SK-N-SH (cell line): ENCODE measurements at regions not wholly inside any gene's neighbourhood (a gene's known extent, or its start where the extent isn't known, plus 50 kb on each side); places are given as distances from the start of the nearest gene placed in this dataset.
"Not testable (repeated sequence)": the region's sequence is repeated elsewhere in the genome, so short reads cannot be mapped to it uniquely, and the experiment has no call there.

Experiments used
- CTCF ChIA-PET: fragments of 300-600, 350-600 bp; formaldehyde crosslinking; extraction: SDS; loops from one replicate; lab custom pipeline; 2021; lab: Yijun Ruan, JAX
- POLR2A ChIA-PET: fragments of 350-600 bp; sonication (Branson Sonifier 250); formaldehyde crosslinking; extraction: SDS; loops from one replicate; lab custom pipeline; 2020; ENCODE audit warnings: antibody characterized with exemption, inconsistent platforms; lab: Yijun Ruan, JAX
- DNase-seq: peaks from one replicate; pipeline ENCODE4 v3.0.0; 2012
- H2AFZ ChIP-seq: fragments of 200-600 bp; sonication (generic); 2 replicates; pipeline ENCODE4 v1.8.1; 2016; ENCODE audit warnings: antibody characterized with exemption, mild to moderate bottlenecking, low read depth
- H3F3A ChIP-seq: fragments of 200-600 bp; sonication (generic); replicated peaks from 2 replicates; pipeline ENCODE3; 2016; ENCODE audit warnings: antibody characterized with exemption, mild to moderate bottlenecking; ENCODE audit not compliant: insufficient read depth
- H3K27ac ChIP-seq, 2 experiments: fragments of 200-500 bp in 1 of 2; fragments of 200-600 bp in 1 of 2; sonication (Bioruptor generic) in 1 of 2; sonication (generic), shearing (Covaris generic) in 1 of 2; 2 replicates each; pipeline versions ENCODE4 v1.5.1 to v1.6.1; 2014 to 2016; ENCODE audit warnings: low read depth in 2 of 2, inconsistent platforms in 1 of 2, low read length in 1 of 2, mild to moderate bottlenecking in 1 of 2, mixed read lengths in 1 of 2
- H3K27me3 ChIP-seq: fragments of 200-600 bp; sonication (generic), shearing (Covaris generic); 2 replicates; pipeline ENCODE4 v1.6.1; 2016; ENCODE audit warnings: mixed run types; ENCODE audit not compliant: insufficient read depth
- H3K36me3 ChIP-seq, 2 experiments: fragments of 200-500 bp in 1 of 2; fragments of 200-600 bp in 1 of 2; sonication (Bioruptor generic) in 1 of 2; sonication (generic) in 1 of 2; replicated peaks in 1 of 2; 2 replicates each; pipeline versions ENCODE3 to v1.5.1; 2014 to 2016; ENCODE audit warnings: low read length in 1 of 2, mild to moderate bottlenecking in 1 of 2; ENCODE audit not compliant: insufficient read depth in 2 of 2, control insufficient read depth in 1 of 2
- H3K4me1 ChIP-seq, 2 experiments: fragments of 200-500 bp in 1 of 2; fragments of 200-600 bp in 1 of 2; sonication (Bioruptor generic) in 1 of 2; sonication (generic), shearing (Covaris generic) in 1 of 2; 2 replicates each; pipeline versions ENCODE4 v1.5.1 to v1.6.1; 2014 to 2016; ENCODE audit warnings: low read depth in 1 of 2, low read length in 1 of 2, mixed run types in 1 of 2; ENCODE audit not compliant: insufficient read depth in 2 of 2, control insufficient read depth in 1 of 2
- H3K4me2 ChIP-seq: fragments of 200-600 bp; sonication (generic), shearing (Covaris generic); 2 replicates; pipeline ENCODE4 v1.6.1; 2017; ENCODE audit warnings: mixed run types
- H3K4me3 ChIP-seq, 2 experiments: fragments of 200-500 bp in 1 of 2; fragments of 200-600 bp in 1 of 2; sonication (Bioruptor generic) in 1 of 2; sonication (generic), shearing (Covaris generic) in 1 of 2; 2 replicates each; pipeline versions ENCODE4 v1.5.1 to v1.8.1; 2014 to 2016; ENCODE audit warnings: low read depth in 2 of 2, inconsistent platforms in 1 of 2, low read length in 1 of 2, mild to moderate bottlenecking in 1 of 2, mixed read lengths in 1 of 2, moderate library complexity in 1 of 2
- H3K79me2 ChIP-seq: fragments of 200-600 bp; sonication (generic); 2 replicates; pipeline ENCODE4 v1.8.1; 2017; ENCODE audit warnings: mild to moderate bottlenecking; ENCODE audit not compliant: insufficient read depth
- H3K9ac ChIP-seq: fragments of 200-600 bp; sonication (generic); 2 replicates; pipeline ENCODE4 v1.6.1; 2017; ENCODE audit warnings: mixed run types
- H3K9me2 ChIP-seq: fragments of 200-600 bp; sonication (generic); 2 replicates; pipeline ENCODE4 v1.6.1; 2017; ENCODE audit warnings: mixed run types
- H3K9me3 ChIP-seq: fragments of 200-600 bp; sonication (generic); 2 replicates; pipeline ENCODE4 v1.6.1; 2017; ENCODE audit warnings: mixed run types, mild to moderate bottlenecking, moderate library complexity
- H4K20me1 ChIP-seq: fragments of 200-600 bp; sonication (generic); 2 replicates; pipeline ENCODE4 v1.6.1; 2017; ENCODE audit warnings: mild to moderate bottlenecking, mixed run types; ENCODE audit not compliant: insufficient read depth
- EZH2phosphoT487 ChIP-seq: fragments of 200-600 bp; sonication (generic); IDR thresholded peaks from 2 replicates; pipeline ENCODE4 v1.6.1; 2017; ENCODE audit warnings: low read depth, mixed run types, mild to moderate bottlenecking, antibody characterized with exemption, moderate library complexity, borderline replicate concordance
- GATA2 ChIP-seq: sonication (generic); formaldehyde crosslinking; IDR thresholded peaks from 2 replicates; pipeline ENCODE4 v1.5.0; 2020; ENCODE audit warnings: mild to moderate bottlenecking, missing genetic modification reagents
- JUND ChIP-seq: IDR thresholded peaks from 2 replicates; pipeline ENCODE4 v1.4.0; 2012
- MXI1 ChIP-seq: IDR thresholded peaks from 2 replicates; pipeline ENCODE4 v1.6.1; 2012; ENCODE audit warnings: mild to moderate bottlenecking, low read depth, low read length, improper control_type of control experiment
- POLR2AphosphoS5 ChIP-seq: IDR thresholded peaks from 2 replicates; pipeline ENCODE4 v1.6.1; 2012; ENCODE audit warnings: low read depth, low read length
- RFX5 ChIP-seq: IDR thresholded peaks from 2 replicates; pipeline ENCODE4 v1.6.1; 2012; ENCODE audit warnings: mild to moderate bottlenecking, improper control_type of control experiment, low read length
- TAF1 ChIP-seq: IDR thresholded peaks from 2 replicates; pipeline ENCODE4 v1.6.1; 2012; ENCODE audit warnings: low read depth, mild to moderate bottlenecking, low read length, moderate library complexity, borderline replicate concordance
- WGBS: methylation state at CpG from one replicate; pipeline ENCODE4 v1.1.6; 2017; ENCODE audit warnings: low lambda C conversion rate; 5-methylcytosine and 5-hydroxymethylcytosine counted together
- TF ChIP-seq, protein P1 (sequence below): IDR thresholded peaks from 2 replicates; pipeline ENCODE4 v1.6.1; 2012; ENCODE audit warnings: mild to moderate bottlenecking, low read depth, low read length, moderate library complexity
- TF ChIP-seq, protein P2 (sequence below): IDR thresholded peaks from 2 replicates; pipeline ENCODE4 v1.4.0; 2012; ENCODE audit warnings: low read depth, borderline replicate concordance

DNA sequence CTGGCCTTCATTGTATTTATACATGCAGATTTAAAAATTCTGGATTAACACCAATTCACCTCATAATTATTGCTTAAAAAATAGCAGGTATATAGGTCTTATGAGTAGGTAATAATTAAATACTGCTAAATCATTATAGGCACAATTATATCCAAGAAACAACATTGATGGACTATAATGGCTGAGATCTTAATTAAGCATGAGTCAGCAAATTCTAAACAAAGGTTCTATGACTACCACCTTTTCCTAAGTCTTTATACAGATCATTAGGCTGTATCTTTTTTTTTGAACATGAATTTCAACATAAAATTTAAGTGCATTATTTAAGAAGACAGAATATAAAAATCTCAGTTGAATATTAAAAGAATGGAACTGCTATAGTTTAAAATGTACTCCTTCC is 1678.7 kb upstream of the PCDH10 start:
- Histone ChIP-seq H2AFZ (no peak overlapping the region), H4K20me1 (no peaks in the 10 kb centered on the region), H3K9ac (no peak overlapping the region), H3K79me2 (no peaks in the 10 kb centered on the region), H3K4me2 (no peak overlapping the region), H3K36me3 (no peaks in the 10 kb centered on the region), H3K9me2 (no peaks in the 10 kb centered on the region), H3F3A (no peaks in the 10 kb centered on the region), H3K27ac (no peak overlapping the region), H3K4me3 (no peak overlapping the region), H3K4me1 (no peaks in the 10 kb centered on the region), H3K9me3 (peaks cover 5% of the 10 kb centered on the region; the same call in 1 of the 2 replicates), H3K27me3 (no peaks in the 10 kb centered on the region)
- no peak for DNase-seq
- ChIA-PET POLR2A (no interaction called here), CTCF (no interaction called here)
- no peak for TF ChIP-seq JUND
- TF ChIP-seq POLR2AphosphoS5: no peak

DNA sequence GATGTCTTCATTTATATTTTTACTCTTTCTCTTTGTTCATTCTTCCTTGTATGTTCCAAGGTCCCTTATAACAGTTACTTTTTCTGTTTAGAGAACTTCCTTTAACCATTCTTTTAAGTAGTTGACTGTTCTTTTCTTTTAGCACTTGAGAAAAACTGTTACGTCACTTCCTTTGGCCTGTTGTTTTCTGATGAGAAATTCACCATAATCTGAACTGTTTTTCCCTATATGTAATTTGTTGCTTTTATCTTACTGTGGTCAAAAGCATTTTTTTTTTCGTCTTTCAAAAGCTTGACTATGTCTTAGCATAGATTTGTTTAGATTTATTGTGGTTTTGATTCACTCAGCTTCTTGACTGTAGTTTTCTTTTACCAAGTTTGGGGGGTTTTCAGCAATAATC is 1660.3 kb upstream of the PCDH10 start:
- no peaks in the 10 kb centered on the region for H3K36me3 ChIP-seq
- no peaks in the 10 kb centered on the region for H4K20me1 ChIP-seq
- H3F3A ChIP-seq: no peaks in the 10 kb centered on the region
- DNase-seq: no peak
- no peak overlapping the region; the same call in none of the 2 replicates for H2AFZ ChIP-seq
- TF ChIP-seq RFX5 (no peak), POLR2AphosphoS5 (no peak), TAF1 (no peak)
- TF ChIP-seq, all 33 proteins: peak for 0
- CTCF ChIA-PET: no interaction called here
- Histone ChIP-seq H3K27me3 (no peaks in the 10 kb centered on the region), H3K9ac (no peak overlapping the region), H3K9me2 (no peaks in the 10 kb centered on the region), H3K79me2 (no peaks in the 10 kb centered on the region), H3K9me3 (no peaks in the 10 kb centered on the region), H3K27ac (no peak overlapping the region), H3K4me3 (no peak overlapping the region), H3K4me2 (no peak overlapping the region), H3K4me1 (no peaks in the 10 kb centered on the region)
- POLR2A ChIA-PET: no interaction called here
- WGBS: 28% methylated on average over 2 of the region's 2 CpGs

DNA sequence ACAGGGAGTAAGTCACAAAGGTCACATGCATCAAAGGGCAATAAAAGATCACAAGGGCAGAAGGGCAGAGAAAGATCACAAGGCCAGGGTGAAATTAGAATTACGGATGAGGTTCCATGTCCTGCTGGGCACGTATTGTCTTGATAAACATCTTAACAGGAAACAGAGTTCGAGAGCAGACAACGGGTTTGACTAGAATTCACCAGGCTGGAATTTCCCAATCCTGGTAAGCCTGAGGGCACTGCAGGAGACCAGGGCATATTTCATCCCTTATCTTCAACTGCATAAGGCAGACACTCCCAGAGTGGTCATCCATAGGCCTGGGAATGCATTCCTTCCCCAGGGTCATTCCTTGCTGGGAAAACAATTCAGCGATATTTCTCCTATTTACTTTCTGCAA is 1652.9 kb upstream of the PCDH10 start:
- H3K9me2 ChIP-seq, H2AFZ ChIP-seq, H3K9ac ChIP-seq, H3K4me2 ChIP-seq, H3K4me1 ChIP-seq, H3K27ac ChIP-seq, H3K9me3 ChIP-seq, CTCF ChIA-PET, H3K79me2 ChIP-seq, H3K27me3 ChIP-seq, H3K4me3 ChIP-seq, H4K20me1 ChIP-seq, POLR2A ChIA-PET, H3F3A ChIP-seq, DNase-seq, H3K36me3 ChIP-seq: not testable (repeated sequence)
- WGBS: 14% methylated on average over 5 of the region's 5 CpGs

DNA sequence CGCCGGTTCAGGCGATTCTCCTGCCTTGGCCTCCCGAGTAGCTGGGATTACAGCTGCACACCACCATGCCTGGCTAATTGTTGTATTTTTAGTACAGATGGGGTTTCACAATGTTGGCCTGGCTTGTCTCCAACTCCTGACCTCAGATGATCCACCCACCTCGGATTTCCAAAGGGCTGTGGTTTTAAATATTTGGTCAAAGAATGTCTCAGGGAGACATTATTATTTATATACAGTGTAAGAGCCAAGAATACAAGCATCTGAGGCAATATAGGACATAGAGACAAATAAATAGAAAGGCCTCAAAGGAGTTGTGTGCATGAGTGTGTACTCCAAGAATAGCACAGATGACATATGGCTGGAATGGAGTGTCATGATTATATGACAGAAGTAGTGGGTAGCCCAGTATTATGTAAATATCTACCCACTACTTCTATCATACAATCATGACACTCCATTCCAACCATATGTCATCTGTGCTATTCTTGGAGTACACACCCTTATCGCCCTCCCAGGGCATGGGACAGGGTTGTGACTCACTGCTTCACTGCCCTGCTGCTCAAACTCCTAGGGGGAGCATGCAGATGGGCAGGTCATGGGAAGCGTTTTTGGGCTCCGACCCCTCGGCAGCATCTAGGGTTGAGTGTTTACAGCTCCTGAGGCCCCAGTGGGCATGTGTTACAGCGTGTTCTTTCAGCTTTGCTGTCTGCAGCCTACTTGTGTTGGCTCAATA is 1649.8 kb upstream of the PCDH10 start:
- DNase-seq: no peak
- Histone ChIP-seq H3K4me1 (no peaks in the 10 kb centered on the region), H3K4me2 (no peak overlapping the region), H4K20me1 (no peaks in the 10 kb centered on the region), H3K9me3 (no peaks in the 10 kb centered on the region), H3K9ac (no peak overlapping the region), H3K79me2 (no peaks in the 10 kb centered on the region), H3K27me3 (no peaks in the 10 kb centered on the region), H3F3A (no peaks in the 10 kb centered on the region), H3K27ac (no peak overlapping the region), H2AFZ (no peak overlapping the region), H3K4me3 (no peak overlapping the region), H3K36me3 (no peaks in the 10 kb centered on the region), H3K9me2 (no peaks in the 10 kb centered on the region)
- POLR2A ChIA-PET: no interaction called here
- WGBS: 30% methylated on average over 9 of the region's 10 CpGs
- CTCF ChIA-PET: no interaction called here
- TF ChIP-seq, protein P1, sequence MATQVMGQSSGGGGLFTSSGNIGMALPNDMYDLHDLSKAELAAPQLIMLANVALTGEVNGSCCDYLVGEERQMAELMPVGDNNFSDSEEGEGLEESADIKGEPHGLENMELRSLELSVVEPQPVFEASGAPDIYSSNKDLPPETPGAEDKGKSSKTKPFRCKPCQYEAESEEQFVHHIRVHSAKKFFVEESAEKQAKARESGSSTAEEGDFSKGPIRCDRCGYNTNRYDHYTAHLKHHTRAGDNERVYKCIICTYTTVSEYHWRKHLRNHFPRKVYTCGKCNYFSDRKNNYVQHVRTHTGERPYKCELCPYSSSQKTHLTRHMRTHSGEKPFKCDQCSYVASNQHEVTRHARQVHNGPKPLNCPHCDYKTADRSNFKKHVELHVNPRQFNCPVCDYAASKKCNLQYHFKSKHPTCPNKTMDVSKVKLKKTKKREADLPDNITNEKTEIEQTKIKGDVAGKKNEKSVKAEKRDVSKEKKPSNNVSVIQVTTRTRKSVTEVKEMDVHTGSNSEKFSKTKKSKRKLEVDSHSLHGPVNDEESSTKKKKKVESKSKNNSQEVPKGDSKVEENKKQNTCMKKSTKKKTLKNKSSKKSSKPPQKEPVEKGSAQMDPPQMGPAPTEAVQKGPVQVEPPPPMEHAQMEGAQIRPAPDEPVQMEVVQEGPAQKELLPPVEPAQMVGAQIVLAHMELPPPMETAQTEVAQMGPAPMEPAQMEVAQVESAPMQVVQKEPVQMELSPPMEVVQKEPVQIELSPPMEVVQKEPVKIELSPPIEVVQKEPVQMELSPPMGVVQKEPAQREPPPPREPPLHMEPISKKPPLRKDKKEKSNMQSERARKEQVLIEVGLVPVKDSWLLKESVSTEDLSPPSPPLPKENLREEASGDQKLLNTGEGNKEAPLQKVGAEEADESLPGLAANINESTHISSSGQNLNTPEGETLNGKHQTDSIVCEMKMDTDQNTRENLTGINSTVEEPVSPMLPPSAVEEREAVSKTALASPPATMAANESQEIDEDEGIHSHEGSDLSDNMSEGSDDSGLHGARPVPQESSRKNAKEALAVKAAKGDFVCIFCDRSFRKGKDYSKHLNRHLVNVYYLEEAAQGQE: no peak
- TF ChIP-seq, protein P2, sequence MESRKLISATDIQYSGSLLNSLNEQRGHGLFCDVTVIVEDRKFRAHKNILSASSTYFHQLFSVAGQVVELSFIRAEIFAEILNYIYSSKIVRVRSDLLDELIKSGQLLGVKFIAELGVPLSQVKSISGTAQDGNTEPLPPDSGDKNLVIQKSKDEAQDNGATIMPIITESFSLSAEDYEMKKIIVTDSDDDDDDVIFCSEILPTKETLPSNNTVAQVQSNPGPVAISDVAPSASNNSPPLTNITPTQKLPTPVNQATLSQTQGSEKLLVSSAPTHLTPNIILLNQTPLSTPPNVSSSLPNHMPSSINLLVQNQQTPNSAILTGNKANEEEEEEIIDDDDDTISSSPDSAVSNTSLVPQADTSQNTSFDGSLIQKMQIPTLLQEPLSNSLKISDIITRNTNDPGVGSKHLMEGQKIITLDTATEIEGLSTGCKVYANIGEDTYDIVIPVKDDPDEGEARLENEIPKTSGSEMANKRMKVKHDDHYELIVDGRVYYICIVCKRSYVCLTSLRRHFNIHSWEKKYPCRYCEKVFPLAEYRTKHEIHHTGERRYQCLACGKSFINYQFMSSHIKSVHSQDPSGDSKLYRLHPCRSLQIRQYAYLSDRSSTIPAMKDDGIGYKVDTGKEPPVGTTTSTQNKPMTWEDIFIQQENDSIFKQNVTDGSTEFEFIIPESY: no peak
- TF ChIP-seq EZH2phosphoT487 (no peak), MXI1 (no peak), GATA2 (CRISPR knock-in tag) (no peak)
